CD14-positive monocyte (primary cell): ENCODE measurements at regions not wholly inside any gene's neighbourhood (a gene's known extent, or its start where the extent isn't known, plus 50 kb on each side); places are given as distances from the start of the nearest gene placed in this dataset.

Source experiments
- DNase-seq, 3 donors: peaks; one replicate each; pipeline ENCODE4 v3.0.0-alpha.2; 2011 to 2022
- H2AFZ ChIP-seq: 2 replicates; pipeline ENCODE4 v1.6.0; 2012; ENCODE audit warnings: mild to moderate bottlenecking, low read depth, low read length, inconsistent platforms; ENCODE audit not compliant: insufficient read depth, poor library complexity, severe bottlenecking
- H3K27ac ChIP-seq, 2 donors: 1 replicate in 1 of 2; 2 replicates in 1 of 2; pipeline ENCODE4 v1.5.1; 2012 to 2013; ENCODE audit warnings: low read length in 2 of 2, control low read depth in 1 of 2, inconsistent platforms in 1 of 2, low read depth in 1 of 2, mild to moderate bottlenecking in 1 of 2
- H3K27me3 ChIP-seq, 2 donors: one replicate each; pipeline versions ENCODE4 v1.6.0 to v1.6.1; 2011 to 2013; ENCODE audit warnings: low read length in 2 of 2; ENCODE audit not compliant: control insufficient read depth in 2 of 2, insufficient read depth in 2 of 2
- H3K36me3 ChIP-seq, 2 donors: replicated peaks in 1 of 2; 1 replicate in 1 of 2; 2 replicates in 1 of 2; pipeline versions ENCODE4 v1.5.1 to v1.6.1; 2012 to 2013; ENCODE audit warnings: low read length in 2 of 2, control low read depth in 1 of 2, inconsistent platforms in 1 of 2, mild to moderate bottlenecking in 1 of 2; ENCODE audit not compliant: insufficient read depth in 2 of 2, control insufficient read depth in 1 of 2
- H3K4me1 ChIP-seq, 2 donors: 1 replicate in 1 of 2; 2 replicates in 1 of 2; pipeline versions ENCODE4 v1.5.1 to v1.6.1; 2012 to 2013; ENCODE audit warnings: low read length in 2 of 2, control low read depth in 1 of 2, inconsistent platforms in 1 of 2, mild to moderate bottlenecking in 1 of 2, moderate library complexity in 1 of 2; ENCODE audit not compliant: insufficient read depth in 2 of 2, control insufficient read depth in 1 of 2
- H3K4me2 ChIP-seq: replicated peaks from 2 replicates; pipeline ENCODE3; 2012; ENCODE audit warnings: low read length, moderate library complexity, mild to moderate bottlenecking; ENCODE audit not compliant: poor library complexity, severe bottlenecking; ENCODE audit errors: extremely low read depth
- H3K4me3 ChIP-seq, 3 experiments: fragments of 200-600 bp in 1 of 3; sonication (generic) in 1 of 3; replicated peaks in 1 of 3; 1 replicate in 2 of 3; 2 replicates in 1 of 3; pipeline ENCODE4 v1.5.1; 2011 to 2013; ENCODE audit warnings: low read length in 3 of 3, mild to moderate bottlenecking in 3 of 3, control low read depth in 2 of 3, low read depth in 2 of 3, inconsistent platforms in 1 of 3, moderate library complexity in 1 of 3
- H3K79me2 ChIP-seq: 2 replicates; pipeline ENCODE4 v1.6.0; 2012; ENCODE audit warnings: mild to moderate bottlenecking, control low read depth, inconsistent platforms, low read length, moderate library complexity; ENCODE audit not compliant: insufficient read depth
- H3K9ac ChIP-seq: 2 replicates; pipeline ENCODE4 v1.6.0; 2017; ENCODE audit warnings: low read length, mild to moderate bottlenecking; ENCODE audit not compliant: insufficient read depth, poor library complexity, severe bottlenecking
- H3K9me3 ChIP-seq, 2 donors: replicated peaks in 1 of 2; 1 replicate in 1 of 2; 2 replicates in 1 of 2; pipeline versions ENCODE4 v1.5.1 to v1.6.1; 2012 to 2013; ENCODE audit warnings: low read length in 2 of 2, control low read depth in 1 of 2; ENCODE audit not compliant: control insufficient read depth in 1 of 2, insufficient read depth in 1 of 2
- H4K20me1 ChIP-seq: 2 replicates; pipeline ENCODE4 v1.6.0; 2012; ENCODE audit warnings: mild to moderate bottlenecking, low read length, control low read depth, moderate library complexity; ENCODE audit not compliant: insufficient read depth
- H3K27ac Mint-ChIP-seq, 7 donors: one replicate each; pipeline ENCODE4 v1.8.0; 2020; ENCODE audit warnings: mild to moderate bottlenecking in 7 of 7, mixed read lengths in 7 of 7, moderate library complexity in 6 of 7, inconsistent platforms in 2 of 7
- H3K27me3 Mint-ChIP-seq, 3 donors: one replicate each; pipeline ENCODE4 v1.8.0; 2021 to 2022; ENCODE audit warnings: low read depth in 3 of 3, mild to moderate bottlenecking in 3 of 3, mixed read lengths in 3 of 3, moderate library complexity in 3 of 3, inconsistent platforms in 1 of 3
- H3K36me3 Mint-ChIP-seq, 2 donors: one replicate each; pipeline ENCODE4 v1.8.0; 2020; ENCODE audit warnings: mixed read lengths in 2 of 2, inconsistent platforms in 1 of 2, mild to moderate bottlenecking in 1 of 2
- H3K4me1 Mint-ChIP-seq: one replicate; pipeline ENCODE4 v1.8.0; 2020; ENCODE audit warnings: mild to moderate bottlenecking, mixed read lengths
- H3K4me3 Mint-ChIP-seq, 2 donors: one replicate each; pipeline ENCODE4 v1.8.0; 2020; ENCODE audit warnings: mild to moderate bottlenecking in 2 of 2, mixed read lengths in 2 of 2, moderate library complexity in 1 of 2
- H3K9me3 Mint-ChIP-seq, 7 donors: one replicate each; pipeline ENCODE4 v1.8.0; 2020 to 2022; ENCODE audit warnings: mixed read lengths in 7 of 7, mild to moderate bottlenecking in 6 of 7, moderate library complexity in 6 of 7, inconsistent platforms in 2 of 7
- WGBS: methylation state at CpG from one replicate; pipeline ENCODE4 v1.1.5; 2013; ENCODE audit warnings: missing lambda C conversion rate; ENCODE audit not compliant: insufficient coverage; 5-methylcytosine and 5-hydroxymethylcytosine counted together
- intact Hi-C, 2 donors: fragments of 100-400 bp; cut with micrococcal nuclease; formaldehyde crosslinking; loops; one replicate each; pipeline versions ENCODE4 v1.15.0 to v1.15.1; 2023
- TF ChIP-seq, protein P1 (sequence below): fragments of 200-600 bp; IDR thresholded peaks from one replicate; pipeline ENCODE4 v1.8.0; 2022; ENCODE audit warnings: antibody characterized with exemption, mild to moderate bottlenecking

DNA sequence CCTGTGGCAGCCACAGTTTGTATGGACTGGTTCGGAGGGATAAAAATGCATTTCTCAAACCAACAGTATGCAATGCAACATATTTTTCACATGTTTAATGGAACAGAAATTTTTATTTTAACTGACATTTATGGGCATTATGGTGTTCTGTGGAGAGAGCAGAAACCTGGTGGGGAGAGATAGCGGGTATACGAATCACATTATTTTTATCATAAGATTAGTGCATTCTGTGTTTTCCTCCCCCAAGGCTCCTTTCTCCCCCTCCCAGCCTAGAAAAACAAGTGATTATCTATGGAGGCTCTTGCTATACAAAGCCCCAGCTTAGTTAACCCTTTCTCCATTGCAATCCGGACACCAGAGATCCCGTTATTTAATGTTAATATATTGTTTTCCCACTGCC is 289.8 kb upstream of the PIK3C3 start:
- no peak for DNase-seq
- H3K27ac Mint-ChIP-seq = no peak overlapping the region
- H3K4me1 ChIP-seq = no peaks in the 10 kb centered on the region
- H4K20me1 ChIP-seq = no peaks in the 10 kb centered on the region
- no CpG with 5 or more reads among the region's 5 CpGs for WGBS
- no peaks in the 10 kb centered on the region for H3K36me3 ChIP-seq
- H3K4me3 ChIP-seq = no peak overlapping the region
- H3K4me2 ChIP-seq = no peak overlapping the region
- intact Hi-C loops = no loop called here
- H3K36me3 Mint-ChIP-seq = no peaks in the 10 kb centered on the region
- H3K4me1 Mint-ChIP-seq = no peaks in the 10 kb centered on the region
- peaks cover 0 to 5% (median 0%) of the 10 kb centered on the region in 7 donors for H3K9me3 Mint-ChIP-seq
- H3K9me3 ChIP-seq = no peaks in the 10 kb centered on the region
- TF ChIP-seq, protein P1, sequence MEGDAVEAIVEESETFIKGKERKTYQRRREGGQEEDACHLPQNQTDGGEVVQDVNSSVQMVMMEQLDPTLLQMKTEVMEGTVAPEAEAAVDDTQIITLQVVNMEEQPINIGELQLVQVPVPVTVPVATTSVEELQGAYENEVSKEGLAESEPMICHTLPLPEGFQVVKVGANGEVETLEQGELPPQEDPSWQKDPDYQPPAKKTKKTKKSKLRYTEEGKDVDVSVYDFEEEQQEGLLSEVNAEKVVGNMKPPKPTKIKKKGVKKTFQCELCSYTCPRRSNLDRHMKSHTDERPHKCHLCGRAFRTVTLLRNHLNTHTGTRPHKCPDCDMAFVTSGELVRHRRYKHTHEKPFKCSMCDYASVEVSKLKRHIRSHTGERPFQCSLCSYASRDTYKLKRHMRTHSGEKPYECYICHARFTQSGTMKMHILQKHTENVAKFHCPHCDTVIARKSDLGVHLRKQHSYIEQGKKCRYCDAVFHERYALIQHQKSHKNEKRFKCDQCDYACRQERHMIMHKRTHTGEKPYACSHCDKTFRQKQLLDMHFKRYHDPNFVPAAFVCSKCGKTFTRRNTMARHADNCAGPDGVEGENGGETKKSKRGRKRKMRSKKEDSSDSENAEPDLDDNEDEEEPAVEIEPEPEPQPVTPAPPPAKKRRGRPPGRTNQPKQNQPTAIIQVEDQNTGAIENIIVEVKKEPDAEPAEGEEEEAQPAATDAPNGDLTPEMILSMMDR = no peak
- H3K27ac ChIP-seq = no peak overlapping the region
- no peaks in the 10 kb centered on the region for H3K27me3 Mint-ChIP-seq
- no peaks in the 10 kb centered on the region for H3K27me3 ChIP-seq
- H2AFZ ChIP-seq = no peak overlapping the region
- H3K79me2 ChIP-seq = no peaks in the 10 kb centered on the region
- no peak overlapping the region for H3K9ac ChIP-seq
- no peak overlapping the region for H3K4me3 Mint-ChIP-seq

DNA sequence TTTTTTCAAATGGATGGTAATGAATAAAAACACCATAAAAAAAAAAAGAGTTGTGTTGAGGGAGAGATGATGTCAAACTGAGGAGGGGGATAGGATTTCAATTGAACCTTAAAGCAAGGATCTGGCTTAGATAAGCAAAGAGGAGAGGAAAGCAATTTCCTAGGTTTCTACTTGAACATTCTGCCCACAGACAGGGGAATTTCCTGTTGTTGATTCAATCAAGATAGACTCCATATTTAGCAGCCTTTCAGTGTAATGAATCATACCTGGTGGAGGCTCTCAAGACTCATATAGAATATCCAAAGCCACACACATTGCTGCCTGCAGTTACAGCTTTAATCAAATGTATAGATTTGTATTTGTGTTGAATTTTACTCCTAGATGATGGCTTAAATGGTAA is 294.4 kb upstream of the PIK3C3 start:
- intact Hi-C loops = no loop called here

More for the DNA sequence above, 294.4 kb upstream of the PIK3C3 start:
- Mint-ChIP-seq H3K4me1 (no peaks in the 10 kb centered on the region), H3K4me3 (no peak overlapping the region), H3K27me3 (no peaks in the 10 kb centered on the region), H3K9me3 (peaks cover 0 to 3% (median 2%) of the 10 kb centered on the region in 7 donors), H3K27ac (no peak overlapping the region), H3K36me3 (no peaks in the 10 kb centered on the region)
- Histone ChIP-seq H3K79me2 (no peaks in the 10 kb centered on the region), H3K4me3 (no peak overlapping the region), H4K20me1 (no peaks in the 10 kb centered on the region), H2AFZ (no peak overlapping the region), H3K27me3 (no peaks in the 10 kb centered on the region), H3K4me2 (no peak overlapping the region), H3K9me3 (no peaks in the 10 kb centered on the region), H3K36me3 (no peaks in the 10 kb centered on the region), H3K9ac (no peak overlapping the region), H3K4me1 (no peaks in the 10 kb centered on the region), H3K27ac (no peak overlapping the region)
- TF ChIP-seq, protein P1 = no peak
- DNase-seq = no peak
